Endothelial cell of umbilical vein (primary cell): ENCODE measurements at regions not wholly inside any gene's neighbourhood (a gene's known extent, or its start where the extent isn't known, plus 50 kb on each side); places are given as distances from the start of the nearest gene placed in this dataset.

Experiments used
- BruUV-seq: library from RNA; stranded (reverse); fragments of 400-500 nt; replicated peaks from 2 replicates; lab custom pipeline; 2021; lab: Mats Ljungman, UMichigan
- CTCF ChIA-PET: fragments of 300-600, 350-600 bp; sonication (Branson Sonifier 250); formaldehyde crosslinking; loops from one replicate; lab custom pipeline; 2021; ENCODE audit warnings: antibody characterized with exemption, inconsistent platforms; lab: Charles Lee
- POLR2A ChIA-PET: fragments of 300-600, 350-600 bp; sonication (Branson Sonifier 250); formaldehyde crosslinking; loops from one replicate; lab custom pipeline; 2021; ENCODE audit warnings: antibody characterized with exemption, inconsistent platforms; lab: Charles Lee
- DNase-seq: peaks from one replicate; pipeline ENCODE4 v3.0.0-alpha.2; 2011; ENCODE audit warnings: low read depth, low spot score
- FAIRE-seq: peaks from 2 replicates; lab custom pipeline; 2011; peaks lifted over from hg19 to GRCh38; lab: Jason Lieb, UNC
- H2AFZ ChIP-seq: 2 replicates; pipeline ENCODE4 v1.6.0; 2012; ENCODE audit warnings: low read depth, low read length, control low read depth, inconsistent platforms
- H3K27ac ChIP-seq: 2 replicates; pipeline ENCODE4 v1.5.1; 2011; ENCODE audit warnings: low read depth, mild to moderate bottlenecking, control low read depth, low read length, moderate library complexity; ENCODE audit not compliant: insufficient read depth
- H3K27me3 ChIP-seq, 2 experiments: 2 replicates each; pipeline versions ENCODE4 v1.6.0 to v1.6.1; 2011; ENCODE audit warnings: low read length in 2 of 2, mixed read lengths in 1 of 2; ENCODE audit not compliant: control insufficient read depth in 2 of 2, insufficient read depth in 2 of 2
- H3K36me3 ChIP-seq, 2 experiments: 2 replicates in 1 of 2; 3 replicates in 1 of 2; pipeline ENCODE4 v1.5.1; 2011; ENCODE audit warnings: low read length in 2 of 2, mild to moderate bottlenecking in 1 of 2, moderate library complexity in 1 of 2; ENCODE audit not compliant: control insufficient read depth in 2 of 2, insufficient read depth in 2 of 2; ENCODE audit errors: extremely low read depth in 1 of 2
- H3K4me1 ChIP-seq: 3 replicates; pipeline ENCODE4 v1.5.1; 2011; ENCODE audit warnings: mild to moderate bottlenecking, low read length; ENCODE audit not compliant: control insufficient read depth, insufficient read depth; ENCODE audit errors: extremely low read depth
- H3K4me2 ChIP-seq: 2 replicates; pipeline ENCODE4 v1.6.1; 2011; ENCODE audit warnings: low read length, control low read depth, mixed read lengths; ENCODE audit not compliant: insufficient read depth
- H3K4me3 ChIP-seq, 3 experiments: fragments of 200-600 bp in 1 of 3; sonication (generic), shearing (Covaris generic) in 1 of 3; replicated peaks in 1 of 3; 2 replicates each; pipeline ENCODE4 v1.5.1; 2011 to 2016; ENCODE audit warnings: control low read depth in 3 of 3, low read length in 3 of 3, mild to moderate bottlenecking in 2 of 3, inconsistent platforms in 1 of 3, low read depth in 1 of 3, moderate library complexity in 1 of 3; ENCODE audit not compliant: insufficient read depth in 1 of 3
- H3K79me2 ChIP-seq: 2 replicates; pipeline ENCODE4 v1.6.0; 2012; ENCODE audit warnings: low read length, inconsistent platforms; ENCODE audit not compliant: control insufficient read depth, insufficient read depth
- H3K9ac ChIP-seq: replicated peaks from 2 replicates; pipeline ENCODE3; 2011; ENCODE audit warnings: low read length, control low read depth; ENCODE audit not compliant: insufficient read depth; ENCODE audit errors: extremely low read depth
- H3K9me1 ChIP-seq: replicated peaks from 3 replicates; pipeline ENCODE4 v1.6.0; 2011; ENCODE audit warnings: mild to moderate bottlenecking, low read length; ENCODE audit not compliant: control insufficient read depth, insufficient read depth; ENCODE audit errors: extremely low read depth
- H3K9me3 ChIP-seq: replicated peaks from 2 replicates; pipeline ENCODE4 v1.5.1; 2012; ENCODE audit warnings: low read length, inconsistent platforms; ENCODE audit not compliant: control insufficient read depth, insufficient read depth
- H4K20me1 ChIP-seq: replicated peaks from 2 replicates; pipeline ENCODE3; 2011; ENCODE audit warnings: mild to moderate bottlenecking, low read length; ENCODE audit not compliant: control insufficient read depth, insufficient read depth; ENCODE audit errors: extremely low read depth
- CTCF ChIP-seq, 2 donors: IDR thresholded peaks; 1 replicate in 1 of 2; 2 replicates in 1 of 2; pipeline ENCODE4 v1.5.1; 2011; ENCODE audit warnings: low read length in 2 of 2, mild to moderate bottlenecking in 2 of 2, moderate library complexity in 2 of 2, control low read depth in 1 of 2, inconsistent platforms in 1 of 2, low read depth in 1 of 2; ENCODE audit not compliant: insufficient read depth in 1 of 2; ENCODE audit errors: extremely low read depth in 1 of 2
- EZH2 ChIP-seq: IDR thresholded peaks from 2 replicates; pipeline ENCODE4 v1.6.1; 2012; ENCODE audit warnings: borderline replicate concordance, low read depth, mild to moderate bottlenecking, moderate library complexity, low read length, inconsistent platforms; ENCODE audit not compliant: severe bottlenecking
- FOS ChIP-seq: IDR thresholded peaks from 2 replicates; pipeline ENCODE4 v1.6.1; 2011; ENCODE audit warnings: mild to moderate bottlenecking, low read length, moderate library complexity, borderline replicate concordance; ENCODE audit not compliant: insufficient read depth
- GATA2 ChIP-seq: IDR thresholded peaks from 2 replicates; pipeline ENCODE4 v1.7.0; 2011; ENCODE audit warnings: low read depth, mild to moderate bottlenecking, moderate library complexity, mixed read lengths, low read length; ENCODE audit not compliant: insufficient read length, insufficient read depth
- JUN ChIP-seq: IDR thresholded peaks from 2 replicates; pipeline ENCODE4 v1.6.1; 2011; ENCODE audit warnings: borderline replicate concordance, low read depth; ENCODE audit not compliant: insufficient read length, insufficient read depth
- MAX ChIP-seq: IDR thresholded peaks from 2 replicates; pipeline ENCODE4 v1.6.1; 2011; ENCODE audit not compliant: insufficient read depth, insufficient read length
- MYC ChIP-seq: IDR thresholded peaks from one replicate; pipeline ENCODE4 v1.6.1; 2011; ENCODE audit warnings: mild to moderate bottlenecking, low read depth, low read length
- POLR2A ChIP-seq: IDR thresholded peaks from 2 replicates; pipeline ENCODE4 v1.6.1; 2012; ENCODE audit warnings: low read depth, mild to moderate bottlenecking, control low read depth, low read length
- POLR2AphosphoS5 ChIP-seq: IDR thresholded peaks from 2 replicates; pipeline ENCODE4 v1.6.1; 2012; ENCODE audit warnings: low read depth, mild to moderate bottlenecking, control low read depth, low read length, moderate library complexity; ENCODE audit not compliant: insufficient read depth
- dilution Hi-C: fragments of 300-500 bp; cut with MboI; formaldehyde crosslinking; loops from one replicate; pipeline ENCODE4 v1.15.0; 2019; ENCODE audit warnings: low sequenced_read_pairs; ENCODE audit not compliant: extremely low pct_ligation_motif_present
- intact Hi-C: fragments of 100-400 bp; cut with micrococcal nuclease; formaldehyde crosslinking; loops from one replicate; pipeline ENCODE4 v1.10.0; 2022

- ChIA-PET POLR2A (no interaction called here), CTCF (no interaction called here)
- FAIRE-seq (no peak), DNase-seq (no peak)
- H2AFZ ChIP-seq: no peak overlapping the region
- no peaks in the 10 kb centered on the region for H3K27me3 ChIP-seq
- no peaks in the 10 kb centered on the region for H3K9me3 ChIP-seq
- no peak overlapping the region for H3K4me3 ChIP-seq
- H4K20me1 ChIP-seq: no peaks in the 10 kb centered on the region
- no peaks in the 10 kb centered on the region for H3K79me2 ChIP-seq
- no peak overlapping the region for H3K9ac ChIP-seq
- no peak overlapping the region for H3K4me2 ChIP-seq
- intact Hi-C loops: no loop called here
- H3K4me1 ChIP-seq: peaks cover 25% of the 10 kb centered on the region
- no peak overlapping the region for H3K27ac ChIP-seq
- H3K9me1 ChIP-seq: no peaks in the 10 kb centered on the region
- dilution Hi-C loops: no loop called here
- BruUV-seq: no TSS peak
- peaks cover 0 to 9% of the 10 kb centered on the region in 2 experiments for H3K36me3 ChIP-seq
- no peak for TF ChIP-seq POLR2A
- no peak for TF ChIP-seq MYC
- no peak for TF ChIP-seq FOS
- TF ChIP-seq GATA2: no peak
- TF ChIP-seq MAX: no peak
- no peak for TF ChIP-seq CTCF (IDR thresholded peaks at IDR 0.05; ENCODE audit: extremely low read depth in 1 of 2, insufficient read depth in 1 of 2, low read depth in 1 of 2, low read length in 2 of 2)
- TF ChIP-seq JUN: no peak
- TF ChIP-seq EZH2: no peak
- TF ChIP-seq POLR2AphosphoS5: no peak
Measured at GRCh38 chr2:215699018-215699417, 263.1 kb upstream of the FN1 start.
